ENCODE measurements at regions not wholly inside any gene's neighbourhood (a gene's known extent, or its start where the extent isn't known, plus 50 kb on each side); places are given as distances from the start of the nearest gene placed in this dataset.

DNA sequence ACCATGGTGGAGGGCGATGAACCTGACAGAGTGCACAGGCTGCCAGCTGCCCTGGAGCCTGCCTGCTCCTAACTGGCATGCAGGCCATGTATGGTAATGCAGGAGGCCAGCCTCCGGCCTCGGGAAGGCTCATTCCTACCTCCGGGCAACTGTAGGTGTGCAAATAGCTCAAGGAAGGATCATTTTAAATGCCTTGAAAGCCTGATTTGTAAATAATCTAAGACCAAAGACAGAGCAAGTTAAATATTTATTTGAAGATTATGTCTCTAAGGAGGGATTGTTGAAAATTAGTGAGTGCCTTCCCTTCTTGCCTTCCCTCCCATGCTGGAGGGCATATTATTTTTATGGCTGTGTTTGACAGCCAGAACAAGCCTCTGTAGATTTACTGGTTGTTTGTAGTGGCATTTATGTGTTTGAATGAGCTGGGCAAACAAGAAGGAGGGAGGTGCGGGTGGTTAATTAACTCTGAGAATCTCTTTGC, 285.7 kb upstream of the TUT7 start:
- Histone ChIP-seq H3K4me1 (ENCODE audit: insufficient read depth, low read length) (no peaks in the 10 kb centered on the region), H3K4me3 (replicated peaks in 1 of 3; ENCODE audit: insufficient read depth in 1 of 3, low read depth in 2 of 3, low read length in 3 of 3) (no peak overlapping the region), H3K4me2 (ENCODE audit: low read depth, low read length) (no peak overlapping the region), H3K27me3 (ENCODE audit: control insufficient read depth in 1 of 2, insufficient read depth in 2 of 2, low read length in 2 of 2) (no peaks in the 10 kb centered on the region; a peak in 2 of 5 replicates), H2AFZ (ENCODE audit: low read length) (no peak overlapping the region), H3K79me2 (ENCODE audit: insufficient read depth, low read length) (no peaks in the 10 kb centered on the region), H3K9ac (ENCODE audit: insufficient read depth, low read depth, low read length) (no peak overlapping the region), H3K9me3 (ENCODE audit: low read length) (no peaks in the 10 kb centered on the region), H3K36me3 (replicated peaks in 1 of 2; ENCODE audit: control insufficient read depth in 1 of 2, insufficient read depth in 2 of 2, low read length in 2 of 2) (no peaks in the 10 kb centered on the region), H4K20me1 (ENCODE audit: insufficient read depth, low read length) (no peaks in the 10 kb centered on the region), H3K27ac (ENCODE audit: extremely low read length, insufficient read depth, low read length) (no peak overlapping the region)
- ATAC-seq, result peak; percentile 86
- intact Hi-C loops (cut with micrococcal nuclease; ENCODE audit: unreplicated experiment), result loop anchor here (5.0 kb wide), 1 partner anchor 682 kb away; no protein-coding TSS in a partner anchor
- ChIA-PET CTCF (ENCODE audit: low intra/inter-chr PET ratio, low total read pairs) (no interaction called here), POLR2A (no interaction called here)
- TF ChIP-seq BCL6 (CRISPR knock-in tag; IDR thresholded peaks at IDR 0.05) (no peak), ZNF749 (CRISPR knock-in tag; IDR thresholded peaks at IDR 0.05; ENCODE audit: borderline replicate concordance) (no peak), SNAI1 (CRISPR knock-in tag; IDR thresholded peaks at IDR 0.05; ENCODE audit: borderline replicate concordance) (no peak), ZNF264 (CRISPR knock-in tag; IDR thresholded peaks at IDR 0.05) (no peak), ZNF274 (CRISPR knock-in tag; IDR thresholded peaks at IDR 0.05) (no peak), MAFK (conservative IDR thresholded peaks at IDR 0.05 in 1 of 2, IDR thresholded peaks at IDR 0.05 in 1 of 2; ENCODE audit: low read length in 2 of 2) (no peak), DNMT3B (CRISPR knock-in tag; conservative IDR thresholded peaks at IDR 0.05) (no peak), ZNF766 (CRISPR knock-in tag; IDR thresholded peaks at IDR 0.05; ENCODE audit: borderline replicate concordance) (no peak), TOE1 (CRISPR knock-in tag; IDR thresholded peaks at IDR 0.05) (no peak), SRF (IDR thresholded peaks at IDR 0.05; ENCODE audit: low read depth, low read length) (peak; percentile 22; the same call in 1 of the 2 replicates)
- TF ChIP-seq, protein P1, sequence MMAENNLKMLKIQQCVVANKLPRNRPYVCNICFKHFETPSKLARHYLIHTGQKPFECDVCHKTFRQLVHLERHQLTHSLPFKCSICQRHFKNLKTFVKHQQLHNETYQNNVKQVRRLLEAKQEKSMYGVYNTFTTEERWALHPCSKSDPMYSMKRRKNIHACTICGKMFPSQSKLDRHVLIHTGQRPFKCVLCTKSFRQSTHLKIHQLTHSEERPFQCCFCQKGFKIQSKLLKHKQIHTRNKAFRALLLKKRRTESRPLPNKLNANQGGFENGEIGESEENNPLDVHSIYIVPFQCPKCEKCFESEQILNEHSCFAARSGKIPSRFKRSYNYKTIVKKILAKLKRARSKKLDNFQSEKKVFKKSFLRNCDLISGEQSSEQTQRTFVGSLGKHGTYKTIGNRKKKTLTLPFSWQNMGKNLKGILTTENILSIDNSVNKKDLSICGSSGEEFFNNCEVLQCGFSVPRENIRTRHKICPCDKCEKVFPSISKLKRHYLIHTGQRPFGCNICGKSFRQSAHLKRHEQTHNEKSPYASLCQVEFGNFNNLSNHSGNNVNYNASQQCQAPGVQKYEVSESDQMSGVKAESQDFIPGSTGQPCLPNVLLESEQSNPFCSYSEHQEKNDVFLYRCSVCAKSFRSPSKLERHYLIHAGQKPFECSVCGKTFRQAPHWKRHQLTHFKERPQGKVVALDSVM (CRISPR knock-in tag; IDR thresholded peaks at IDR 0.05), result peak; percentile 32; the same call in 1 of the 2 replicates
- in situ Hi-C loops (cut with HindIII; ENCODE audit: extremely low pct_ligation_motif_present, low pct_unique_long_range_greater_than_20kb), result loop anchor here (10.0 kb wide), 1 partner anchor 685 kb away; no protein-coding TSS in a partner anchor
- no TSS peak for BruUV-seq (replicated peaks)
- DNase-seq (ENCODE audit: low spot score), result no peak
- FAIRE-seq, result no peak
- 0% methylated on average over 5 of the region's 5 CpGs for WGBS (ENCODE audit: low lambda C conversion rate)

Measured in HepG2 (cell line).